ENCODE measurements at regions not wholly inside any gene's neighbourhood (a gene's known extent, or its start where the extent isn't known, plus 50 kb on each side); places are given as distances from the start of the nearest gene placed in this dataset.
"Not testable (repeated sequence)": the region's sequence is repeated elsewhere in the genome, so short reads cannot be mapped to it uniquely, and the experiment has no call there.

DNA sequence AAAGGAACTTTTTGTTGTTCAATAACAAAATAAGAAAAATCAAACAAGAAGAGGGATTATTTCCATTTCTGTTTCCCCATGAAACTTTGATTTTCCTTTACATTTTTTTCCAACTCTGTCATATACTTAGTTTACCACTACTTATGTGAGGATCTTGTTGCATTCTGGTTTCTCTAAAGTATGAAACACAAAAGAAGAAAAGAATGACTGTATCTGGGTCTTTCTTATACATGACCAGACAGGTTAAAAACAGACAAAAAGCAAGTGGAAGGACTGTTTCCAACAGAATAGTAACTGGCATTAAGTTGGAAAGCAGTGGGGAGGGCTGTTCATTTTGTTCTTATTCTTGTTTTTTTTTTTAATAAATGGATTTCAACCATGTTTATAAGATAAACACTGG, 1207.8 kb upstream of the FAM98A start:
- Mint-ChIP-seq H3K27me3 (ENCODE audit: low read depth, poor library complexity) (no peaks in the 10 kb centered on the region), H3K36me3 (ENCODE audit: low read depth) (no peaks in the 10 kb centered on the region), H3K9me3 (no peaks in the 10 kb centered on the region), H3K4me3 (no peak overlapping the region), H3K27ac (no peak overlapping the region), H3K4me1 (no peaks in the 10 kb centered on the region)
- DNase-seq, result no peak
- no peak for TF ChIP-seq CTCF (IDR thresholded peaks at IDR 0.05)

- no peak for TF ChIP-seq CTCF (IDR thresholded peaks at IDR 0.05)
- Mint-ChIP-seq H3K27me3 (ENCODE audit: low read depth, poor library complexity) (no peaks in the 10 kb centered on the region), H3K9me3 (no peaks in the 10 kb centered on the region), H3K36me3 (ENCODE audit: low read depth) (no peaks in the 10 kb centered on the region), H3K4me1 (no peaks in the 10 kb centered on the region), H3K4me3 (no peak overlapping the region), H3K27ac (no peak overlapping the region)
- DNase-seq, result no peak
These were observed 1207.3 kb upstream of the FAM98A start for GRCh38 chr2:34806396-34806795.

DNA sequence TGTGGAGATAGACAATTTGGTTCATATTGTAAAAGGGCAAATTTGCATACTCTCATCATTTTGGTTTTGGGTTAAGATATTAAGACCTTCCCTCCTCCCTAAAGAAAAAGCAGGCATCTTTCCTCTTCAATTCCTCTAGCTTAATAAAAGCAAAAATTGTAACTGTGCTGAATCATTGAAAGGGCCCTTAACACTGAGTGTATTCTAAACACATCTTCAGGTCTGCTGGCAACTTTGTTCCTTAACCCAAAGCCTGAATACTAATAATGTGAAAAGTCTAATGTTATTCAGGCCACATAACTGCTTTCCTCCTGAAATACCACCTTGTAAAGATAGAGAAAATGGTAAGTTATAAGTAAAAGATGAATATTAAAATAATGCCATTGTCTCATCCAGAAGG, 1200.5 kb upstream of the FAM98A start:
- no peak overlapping the region for H3K27ac Mint-ChIP-seq
- no peaks in the 10 kb centered on the region for H3K36me3 Mint-ChIP-seq (ENCODE audit: low read depth)
- TF ChIP-seq CTCF (IDR thresholded peaks at IDR 0.05), result no peak
- H3K4me3 Mint-ChIP-seq, result no peak overlapping the region
- peaks cover 9% of the 10 kb centered on the region for H3K4me1 Mint-ChIP-seq
- no peaks in the 10 kb centered on the region for H3K9me3 Mint-ChIP-seq
- DNase-seq, result no peak
- H3K27me3 Mint-ChIP-seq (ENCODE audit: low read depth, poor library complexity), result no peaks in the 10 kb centered on the region

- H3K27ac Mint-ChIP-seq; H3K9me3 Mint-ChIP-seq; H3K4me3 Mint-ChIP-seq; DNase-seq; H3K36me3 Mint-ChIP-seq (ENCODE audit: low read depth); H3K27me3 Mint-ChIP-seq (ENCODE audit: low read depth, poor library complexity): not testable (repeated sequence)
- H3K4me1 Mint-ChIP-seq, result peaks cover 24% of the 10 kb centered on the region
These were observed 1196.5 kb upstream of the FAM98A start for GRCh38 chr2:34795586-34795985.

GRCh38 chr2:34789169-34789568, 1190.1 kb upstream of the FAM98A start:
- Mint-ChIP-seq H3K36me3 (ENCODE audit: low read depth) (no peaks in the 10 kb centered on the region), H3K27ac (no peak overlapping the region), H3K4me1 (peaks cover 30% of the 10 kb centered on the region), H3K9me3 (peaks cover 9% of the 10 kb centered on the region), H3K27me3 (ENCODE audit: low read depth, poor library complexity) (peaks cover 3% of the 10 kb centered on the region), H3K4me3 (no peak overlapping the region)
- no peak for DNase-seq
- no peak for TF ChIP-seq CTCF (IDR thresholded peaks at IDR 0.05)

GRCh38 chr2:34787341-34787740, 1188.2 kb upstream of the FAM98A start:
- Mint-ChIP-seq H3K4me1 (peaks cover 30% of the 10 kb centered on the region), H3K9me3 (peaks cover 9% of the 10 kb centered on the region), H3K36me3 (ENCODE audit: low read depth) (no peaks in the 10 kb centered on the region), H3K27me3 (ENCODE audit: low read depth, poor library complexity) (peaks cover 3% of the 10 kb centered on the region), H3K4me3 (no peak overlapping the region), H3K27ac (no peak overlapping the region)
- no peak for DNase-seq
- no peak for TF ChIP-seq CTCF (IDR thresholded peaks at IDR 0.05)

Measured in nephron progenitor cell (in vitro differentiated cells).